C4-2B (cell line): ENCODE measurements at regions not wholly inside any gene's neighbourhood (a gene's known extent, or its start where the extent isn't known, plus 50 kb on each side); places are given as distances from the start of the nearest gene placed in this dataset.

Experiments used
- H3K27ac ChIP-seq: fragments of 450-650 bp; 2 replicates; pipeline ENCODE4 v1.5.1; 2017
- CTCF ChIP-seq: fragments of 450-650 bp; conservative IDR thresholded peaks from 2 replicates; pipeline ENCODE4 v1.5.1; 2017; ENCODE audit warnings: mild to moderate bottlenecking
- ZFX ChIP-seq: fragments of 450-650 bp; IDR thresholded peaks from 2 replicates; pipeline ENCODE4 v1.6.1; 2017

- H3K27ac ChIP-seq, result no peak overlapping the region
- TF ChIP-seq ZFX (no peak), CTCF (no peak)
Observed at GRCh38 chr10:85446827-85447226, 919.8 kb downstream of the GRID1 start.

- no peak overlapping the region for H3K27ac ChIP-seq
- no peak for TF ChIP-seq CTCF
- no peak for TF ChIP-seq ZFX
Observed at GRCh38 chr10:85447690-85448089, 918.9 kb downstream of the GRID1 start.

GRCh38 chr10:85448716-85449115 is 917.9 kb downstream of the GRID1 start:
- no peak overlapping the region for H3K27ac ChIP-seq

GRCh38 chr10:85454386-85454785 is 912.2 kb downstream of the GRID1 start:
- no peak for TF ChIP-seq CTCF
- no peak for TF ChIP-seq ZFX
- no peak overlapping the region for H3K27ac ChIP-seq

More at GRCh38 chr10:85448716-85449115, 917.9 kb downstream of the GRID1 start:
- TF ChIP-seq CTCF (no peak), ZFX (no peak)

GRCh38 chr10:85457191-85457590 is 909.4 kb downstream of the GRID1 start:
- no peak overlapping the region for H3K27ac ChIP-seq
- no peak for TF ChIP-seq CTCF
- no peak for TF ChIP-seq ZFX

- H3K27ac ChIP-seq, result no peak overlapping the region
- TF ChIP-seq CTCF (no peak), ZFX (no peak)
Observed at GRCh38 chr10:85458324-85458723, 908.3 kb downstream of the GRID1 start.

GRCh38 chr10:85459906-85460305 is 906.7 kb downstream of the GRID1 start:
- TF ChIP-seq CTCF, result no peak
- no peak for TF ChIP-seq ZFX
- H3K27ac ChIP-seq, result no peak overlapping the region
